CD4-positive, alpha-beta T cell treated with Interferon alpha-2 for 1 hour (primary cell): ENCODE measurements at regions not wholly inside any gene's neighbourhood (a gene's known extent, or its start where the extent isn't known, plus 50 kb on each side); places are given as distances from the start of the nearest gene placed in this dataset.

Experiments used
- DNase-seq, 2 donors: peaks; one replicate each; pipeline ENCODE4 v3.0.0-alpha.2; 2020 to 2022

GRCh38 chr13:106232681-106233080 lies 302.8 kb downstream of the EFNB2 start:
- DNase-seq = no peak

- DNase-seq = no peak
Observed at GRCh38 chr13:106230450-106230849, 305.0 kb downstream of the EFNB2 start.

- DNase-seq = no peak
Observed at GRCh38 chr13:106225126-106225525, 310.3 kb downstream of the EFNB2 start.

- DNase-seq = no peak
Observed at GRCh38 chr13:106220211-106220610, 315.3 kb downstream of the EFNB2 start.

- no peak for DNase-seq
Observed at GRCh38 chr13:106213028-106213757, 322.3 kb downstream of the EFNB2 start.

- DNase-seq = no peak
Observed at GRCh38 chr13:106212386-106213010, 323.0 kb downstream of the EFNB2 start.

GRCh38 chr13:106210324-106210723 lies 325.1 kb downstream of the EFNB2 start:
- no peak for DNase-seq

- DNase-seq = no peak
Observed at GRCh38 chr13:106205871-106206270, 329.6 kb downstream of the EFNB2 start.

- no peak for DNase-seq
Observed at GRCh38 chr13:106197496-106197895, 338.0 kb downstream of the EFNB2 start.

GRCh38 chr13:106187501-106188095 lies 347.9 kb downstream of the EFNB2 start:
- no peak for DNase-seq

GRCh38 chr13:106187101-106187500 lies 348.4 kb downstream of the EFNB2 start:
- no peak for DNase-seq

GRCh38 chr13:106186366-106187030 lies 349.0 kb downstream of the EFNB2 start:
- no peak for DNase-seq

GRCh38 chr13:106184790-106185189 lies 350.7 kb downstream of the EFNB2 start:
- no peak for DNase-seq

GRCh38 chr13:106183410-106184065 lies 351.9 kb downstream of the EFNB2 start:
- no peak for DNase-seq

- no peak for DNase-seq
Observed at GRCh38 chr13:106182404-106182803, 353.1 kb downstream of the EFNB2 start.

- DNase-seq = no peak
Observed at GRCh38 chr13:106178816-106179215, 356.6 kb downstream of the EFNB2 start.

GRCh38 chr13:106177146-106177545 lies 358.3 kb downstream of the EFNB2 start:
- no peak for DNase-seq

- DNase-seq = no peak
Observed at GRCh38 chr13:106176117-106176516, 359.3 kb downstream of the EFNB2 start.

- no peak for DNase-seq
Observed at GRCh38 chr13:106173891-106174610, 361.4 kb downstream of the EFNB2 start.

GRCh38 chr13:106173346-106173745 lies 362.1 kb downstream of the EFNB2 start:
- DNase-seq = no peak

- DNase-seq = no peak
Observed at GRCh38 chr13:106172176-106172905, 363.1 kb downstream of the EFNB2 start.

GRCh38 chr13:106163426-106163825 lies 372.0 kb downstream of the EFNB2 start:
- no peak for DNase-seq
